Ishikawa (cell line): ENCODE measurements at regions not wholly inside any gene's neighbourhood (a gene's known extent, or its start where the extent isn't known, plus 50 kb on each side); places are given as distances from the start of the nearest gene placed in this dataset.

Experiments
- CEBPB ChIP-seq: IDR thresholded peaks from 2 replicates; pipeline ENCODE4 v1.6.1; 2012
- CREB1 ChIP-seq: IDR thresholded peaks from 2 replicates; pipeline ENCODE4 v1.6.1; 2012; ENCODE audit warnings: low read depth
- EGR1 ChIP-seq: IDR thresholded peaks from 2 replicates; pipeline ENCODE4 v1.6.1; 2012
- EP300 ChIP-seq: IDR thresholded peaks from 2 replicates; pipeline ENCODE4 v1.6.1; 2012; ENCODE audit warnings: borderline replicate concordance
- FOXM1 ChIP-seq: IDR thresholded peaks from 2 replicates; pipeline ENCODE4 v1.6.1; 2012; ENCODE audit warnings: low read depth, borderline replicate concordance
- NFIC ChIP-seq: IDR thresholded peaks from 2 replicates; pipeline ENCODE4 v1.6.1; 2012
- RAD21 ChIP-seq: IDR thresholded peaks from 2 replicates; pipeline ENCODE4 v1.6.1; 2012; ENCODE audit warnings: low read depth
- REST ChIP-seq: IDR thresholded peaks from 2 replicates; pipeline ENCODE4 v1.6.1; 2012; ENCODE audit warnings: low read depth, mild to moderate bottlenecking
- TAF1 ChIP-seq: IDR thresholded peaks from 2 replicates; pipeline ENCODE4 v1.6.1; 2012; ENCODE audit warnings: low read depth, mild to moderate bottlenecking
- TCF12 ChIP-seq: IDR thresholded peaks from 2 replicates; pipeline ENCODE4 v1.6.1; 2012; ENCODE audit warnings: low read depth
- TEAD4 ChIP-seq: IDR thresholded peaks from 2 replicates; pipeline ENCODE4 v1.6.1; 2012
- YY1 ChIP-seq: IDR thresholded peaks from 2 replicates; pipeline ENCODE4 v1.6.1; 2012; ENCODE audit warnings: low read depth
- ZBTB7A ChIP-seq: IDR thresholded peaks from 2 replicates; pipeline ENCODE4 v1.6.1; 2012; ENCODE audit warnings: low read depth
- TF ChIP-seq, protein P1 (sequence below): IDR thresholded peaks from 2 replicates; pipeline ENCODE4 v1.6.1; 2012
- TF ChIP-seq, protein P2 (sequence below): IDR thresholded peaks from 2 replicates; pipeline ENCODE4 v1.6.1; 2012

- TF ChIP-seq EP300 (no peak), TAF1 (no peak), TEAD4 (no peak), CEBPB (no peak), YY1 (no peak), CREB1 (no peak), TCF12 (no peak), NFIC (no peak), EGR1 (no peak), RAD21 (no peak)
- TF ChIP-seq, protein P1, sequence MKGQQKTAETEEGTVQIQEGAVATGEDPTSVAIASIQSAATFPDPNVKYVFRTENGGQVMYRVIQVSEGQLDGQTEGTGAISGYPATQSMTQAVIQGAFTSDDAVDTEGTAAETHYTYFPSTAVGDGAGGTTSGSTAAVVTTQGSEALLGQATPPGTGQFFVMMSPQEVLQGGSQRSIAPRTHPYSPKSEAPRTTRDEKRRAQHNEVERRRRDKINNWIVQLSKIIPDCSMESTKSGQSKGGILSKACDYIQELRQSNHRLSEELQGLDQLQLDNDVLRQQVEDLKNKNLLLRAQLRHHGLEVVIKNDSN, result no peak
- TF ChIP-seq, protein P2, sequence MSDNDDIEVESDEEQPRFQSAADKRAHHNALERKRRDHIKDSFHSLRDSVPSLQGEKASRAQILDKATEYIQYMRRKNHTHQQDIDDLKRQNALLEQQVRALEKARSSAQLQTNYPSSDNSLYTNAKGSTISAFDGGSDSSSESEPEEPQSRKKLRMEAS, result no peak
Measured at GRCh38 chr13:21777813-21778212, 106.9 kb downstream of the FGF9 start.

- TF ChIP-seq, protein P2, result no peak
- no peak for TF ChIP-seq REST
- no peak for TF ChIP-seq RAD21
- TF ChIP-seq TAF1, result no peak
- no peak for TF ChIP-seq TCF12
- no peak for TF ChIP-seq CEBPB
- no peak for TF ChIP-seq CREB1
- TF ChIP-seq, protein P1, result no peak
- TF ChIP-seq FOXM1, result no peak
- TF ChIP-seq TEAD4, result no peak
- no peak for TF ChIP-seq NFIC
- no peak for TF ChIP-seq EGR1
- no peak for TF ChIP-seq EP300
Measured at GRCh38 chr13:21782736-21783135, 111.9 kb downstream of the FGF9 start.

DNA sequence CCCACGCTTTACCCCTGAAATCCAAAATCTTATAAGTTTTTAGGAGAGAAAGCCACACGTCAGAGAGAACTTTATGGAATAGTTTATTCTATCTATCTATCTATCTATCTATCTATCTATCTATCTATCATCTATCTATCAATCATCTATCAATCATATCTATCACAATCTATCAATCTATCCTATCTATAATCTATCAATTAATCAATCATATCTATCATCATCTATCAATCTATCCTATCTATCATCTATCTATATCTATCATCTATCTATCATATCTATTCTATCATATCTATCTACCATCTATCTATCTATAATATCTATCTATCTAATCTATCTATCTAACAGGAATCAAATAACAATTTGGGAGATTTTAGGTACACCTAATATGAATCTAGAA, 115.1 kb downstream of the FGF9 start:
- TF ChIP-seq, protein P1, result no peak
- TF ChIP-seq RAD21, result no peak
- no peak for TF ChIP-seq NFIC
- no peak for TF ChIP-seq TAF1
- TF ChIP-seq TCF12, result no peak
- no peak for TF ChIP-seq EGR1
- TF ChIP-seq ZBTB7A, result no peak
- TF ChIP-seq YY1, result no peak
- TF ChIP-seq, protein P2, result no peak
- TF ChIP-seq CREB1, result no peak
- TF ChIP-seq EP300, result no peak
- TF ChIP-seq TEAD4, result no peak
- no peak for TF ChIP-seq CEBPB
- no peak for TF ChIP-seq REST
- TF ChIP-seq FOXM1, result no peak

DNA sequence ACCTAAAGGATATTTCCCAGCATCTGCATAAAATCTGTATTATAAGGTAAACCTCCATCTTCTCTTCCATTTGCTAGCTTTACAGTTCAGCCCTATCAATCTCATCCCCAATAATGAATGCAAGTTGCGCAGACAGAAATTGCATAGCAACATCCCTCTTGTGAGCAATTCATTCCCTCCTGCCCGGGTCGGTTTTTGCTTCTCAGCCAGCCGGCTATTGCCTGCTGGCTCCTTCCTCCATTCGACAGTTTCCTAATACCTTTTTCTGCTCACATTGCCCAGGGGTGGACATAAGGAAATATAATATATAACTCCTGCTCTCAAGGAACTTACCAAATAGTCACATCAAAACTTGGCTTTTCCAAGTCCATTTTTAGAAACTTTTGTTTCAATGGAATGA, 125.2 kb downstream of the FGF9 start:
- TF ChIP-seq, protein P1, result no peak
- TF ChIP-seq RAD21, result no peak
- TF ChIP-seq TCF12, result no peak
- no peak for TF ChIP-seq CREB1
- no peak for TF ChIP-seq EP300
- no peak for TF ChIP-seq ZBTB7A

GRCh38 chr13:21796775-21797514, 126.1 kb downstream of the FGF9 start:
- no peak for TF ChIP-seq EP300
- TF ChIP-seq TCF12, result no peak
- no peak for TF ChIP-seq ZBTB7A
- no peak for TF ChIP-seq RAD21
- TF ChIP-seq, protein P1, result no peak
- no peak for TF ChIP-seq YY1
- no peak for TF ChIP-seq TEAD4
